ENCODE measurements at regions not wholly inside any gene's neighbourhood (a gene's known extent, or its start where the extent isn't known, plus 50 kb on each side); places are given as distances from the start of the nearest gene placed in this dataset.

DNA sequence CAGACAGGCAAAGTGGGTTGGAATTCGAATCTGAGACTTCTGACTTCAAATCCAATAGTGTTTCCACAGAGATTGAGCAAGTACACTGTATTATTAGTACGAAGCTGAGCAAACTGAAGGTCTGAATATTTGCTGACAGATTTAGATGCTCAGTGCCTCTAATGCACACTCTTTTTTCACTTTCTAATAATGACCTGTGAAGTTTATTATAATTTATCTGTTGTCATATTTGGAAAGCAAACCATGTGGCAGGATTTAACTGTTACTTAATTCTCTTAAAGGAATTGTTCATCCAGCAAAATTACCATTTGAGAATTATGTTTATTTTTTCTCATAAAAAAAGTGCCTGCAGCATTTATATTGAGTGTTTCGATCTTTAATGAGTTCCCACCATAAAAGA, 277.3 kb downstream of the DMRT2 start:
- Histone ChIP-seq H3K4me2 (ENCODE audit: insufficient read depth, low read length) (no peak overlapping the region), H3K4me3 (ENCODE audit: low read depth in 1 of 2, low read length in 2 of 2) (no peak overlapping the region), H3K79me2 (ENCODE audit: insufficient read depth, low read length) (no peaks in the 10 kb centered on the region), H2AFZ (ENCODE audit: low read depth, low read length) (no peak overlapping the region), H4K20me1 (ENCODE audit: insufficient read depth, low read length) (no peaks in the 10 kb centered on the region), H3K9me3 (ENCODE audit: insufficient read depth, low read length, severe bottlenecking) (no peaks in the 10 kb centered on the region), H3K27ac (ENCODE audit: low read length) (no peak overlapping the region), H3K9ac (ENCODE audit: low read depth, low read length) (no peak overlapping the region), H3K36me3 (ENCODE audit: insufficient read depth, low read length) (no peaks in the 10 kb centered on the region), H3K27me3 (ENCODE audit: insufficient read depth, low read length, poor library complexity) (peaks cover 3% of the 10 kb centered on the region), H3K4me1 (ENCODE audit: insufficient read depth, low read length) (no peaks in the 10 kb centered on the region)
- ATAC-seq (ENCODE audit: insufficient read depth, low read depth) (no peak), DNase-seq (no peak)
- no peak for TF ChIP-seq EZH2 (IDR thresholded peaks at IDR 0.05; ENCODE audit: borderline replicate concordance, low read depth, low read length, severe bottlenecking)
- TF ChIP-seq, protein P1, sequence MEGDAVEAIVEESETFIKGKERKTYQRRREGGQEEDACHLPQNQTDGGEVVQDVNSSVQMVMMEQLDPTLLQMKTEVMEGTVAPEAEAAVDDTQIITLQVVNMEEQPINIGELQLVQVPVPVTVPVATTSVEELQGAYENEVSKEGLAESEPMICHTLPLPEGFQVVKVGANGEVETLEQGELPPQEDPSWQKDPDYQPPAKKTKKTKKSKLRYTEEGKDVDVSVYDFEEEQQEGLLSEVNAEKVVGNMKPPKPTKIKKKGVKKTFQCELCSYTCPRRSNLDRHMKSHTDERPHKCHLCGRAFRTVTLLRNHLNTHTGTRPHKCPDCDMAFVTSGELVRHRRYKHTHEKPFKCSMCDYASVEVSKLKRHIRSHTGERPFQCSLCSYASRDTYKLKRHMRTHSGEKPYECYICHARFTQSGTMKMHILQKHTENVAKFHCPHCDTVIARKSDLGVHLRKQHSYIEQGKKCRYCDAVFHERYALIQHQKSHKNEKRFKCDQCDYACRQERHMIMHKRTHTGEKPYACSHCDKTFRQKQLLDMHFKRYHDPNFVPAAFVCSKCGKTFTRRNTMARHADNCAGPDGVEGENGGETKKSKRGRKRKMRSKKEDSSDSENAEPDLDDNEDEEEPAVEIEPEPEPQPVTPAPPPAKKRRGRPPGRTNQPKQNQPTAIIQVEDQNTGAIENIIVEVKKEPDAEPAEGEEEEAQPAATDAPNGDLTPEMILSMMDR (IDR thresholded peaks at IDR 0.05; ENCODE audit: borderline replicate concordance, extremely low read depth, low read length, poor library complexity, severe bottlenecking): no peak

DNA sequence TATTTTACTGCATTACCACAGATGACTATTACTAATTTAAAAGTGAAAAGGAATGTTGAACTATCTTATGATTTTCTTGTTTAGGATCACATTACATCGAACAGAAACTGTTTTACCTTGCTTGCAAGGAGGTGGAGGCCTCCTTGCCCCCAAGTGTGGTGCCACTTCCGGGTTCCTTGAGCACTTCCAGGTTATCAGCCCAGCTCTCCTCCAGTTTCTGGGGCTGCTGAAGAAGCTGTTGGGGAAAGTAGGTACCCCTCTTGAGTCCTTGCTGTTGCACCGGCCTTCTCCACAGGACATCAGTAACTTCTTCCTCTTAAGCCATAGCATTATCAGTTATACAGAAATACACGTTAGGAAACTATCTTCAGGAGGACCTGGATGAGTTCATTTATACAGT, 278.2 kb downstream of the DMRT2 start:
- Histone ChIP-seq H3K79me2 (ENCODE audit: insufficient read depth, low read length) (no peaks in the 10 kb centered on the region), H3K9me3 (ENCODE audit: insufficient read depth, low read length, severe bottlenecking) (no peaks in the 10 kb centered on the region), H3K36me3 (ENCODE audit: insufficient read depth, low read length) (no peaks in the 10 kb centered on the region), H3K27me3 (ENCODE audit: insufficient read depth, low read length, poor library complexity) (peaks cover 1% of the 10 kb centered on the region), H3K4me2 (ENCODE audit: insufficient read depth, low read length) (no peak overlapping the region), H3K4me3 (ENCODE audit: low read depth in 1 of 2, low read length in 2 of 2) (no peak overlapping the region), H3K27ac (ENCODE audit: low read length) (no peak overlapping the region), H3K4me1 (ENCODE audit: insufficient read depth, low read length) (no peaks in the 10 kb centered on the region), H2AFZ (ENCODE audit: low read depth, low read length) (no peak overlapping the region; the same call in 1 of the 2 replicates), H4K20me1 (ENCODE audit: insufficient read depth, low read length) (no peaks in the 10 kb centered on the region), H3K9ac (ENCODE audit: low read depth, low read length) (no peak overlapping the region)
- no peak for DNase-seq
- TF ChIP-seq, protein P1 (IDR thresholded peaks at IDR 0.05; ENCODE audit: borderline replicate concordance, extremely low read depth, low read length, poor library complexity, severe bottlenecking): no peak
- ATAC-seq (ENCODE audit: insufficient read depth, low read depth): no peak

DNA sequence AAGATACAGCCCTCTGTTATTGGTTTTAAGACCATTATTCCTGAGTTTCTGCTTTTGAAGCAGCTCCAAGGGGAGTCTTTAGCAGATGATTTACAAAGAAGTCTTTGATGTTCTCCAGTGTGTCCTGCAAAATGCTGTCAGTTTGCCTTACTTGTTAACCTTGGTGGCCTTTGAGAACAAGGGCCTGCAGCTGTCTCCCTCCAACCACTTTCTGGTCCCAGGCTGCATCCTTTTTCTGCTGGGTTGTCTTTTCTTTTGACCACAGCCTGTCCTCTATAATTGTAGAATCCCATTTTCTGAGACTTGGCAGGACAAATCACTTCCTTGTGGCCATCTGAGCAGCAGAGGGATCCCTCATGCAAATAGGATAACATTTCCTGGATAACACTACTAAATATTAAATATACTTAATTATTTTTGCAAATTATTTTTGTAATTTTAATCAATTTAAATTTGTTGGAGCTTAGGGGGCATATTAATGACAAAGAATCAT, 281.4 kb downstream of the DMRT2 start:
- Histone ChIP-seq H3K4me3 (ENCODE audit: low read depth in 1 of 2, low read length in 2 of 2) (no peak overlapping the region), H3K27me3 (ENCODE audit: insufficient read depth, low read length, poor library complexity) (no peaks in the 10 kb centered on the region), H3K4me1 (ENCODE audit: insufficient read depth, low read length) (no peaks in the 10 kb centered on the region), H3K36me3 (ENCODE audit: insufficient read depth, low read length) (no peaks in the 10 kb centered on the region), H2AFZ (ENCODE audit: low read depth, low read length) (no peak overlapping the region), H3K9me3 (ENCODE audit: insufficient read depth, low read length, severe bottlenecking) (no peaks in the 10 kb centered on the region), H3K9ac (ENCODE audit: low read depth, low read length) (no peak overlapping the region), H4K20me1 (ENCODE audit: insufficient read depth, low read length) (no peaks in the 10 kb centered on the region), H3K27ac (ENCODE audit: low read length) (no peak overlapping the region), H3K4me2 (ENCODE audit: insufficient read depth, low read length) (no peak overlapping the region), H3K79me2 (ENCODE audit: insufficient read depth, low read length) (no peaks in the 10 kb centered on the region)
- TF ChIP-seq, protein P1 (IDR thresholded peaks at IDR 0.05; ENCODE audit: borderline replicate concordance, extremely low read depth, low read length, poor library complexity, severe bottlenecking): no peak
- TF ChIP-seq EZH2 (IDR thresholded peaks at IDR 0.05; ENCODE audit: borderline replicate concordance, low read depth, low read length, severe bottlenecking): no peak
- ATAC-seq (ENCODE audit: insufficient read depth, low read depth) (no peak), DNase-seq (no peak)

DNA sequence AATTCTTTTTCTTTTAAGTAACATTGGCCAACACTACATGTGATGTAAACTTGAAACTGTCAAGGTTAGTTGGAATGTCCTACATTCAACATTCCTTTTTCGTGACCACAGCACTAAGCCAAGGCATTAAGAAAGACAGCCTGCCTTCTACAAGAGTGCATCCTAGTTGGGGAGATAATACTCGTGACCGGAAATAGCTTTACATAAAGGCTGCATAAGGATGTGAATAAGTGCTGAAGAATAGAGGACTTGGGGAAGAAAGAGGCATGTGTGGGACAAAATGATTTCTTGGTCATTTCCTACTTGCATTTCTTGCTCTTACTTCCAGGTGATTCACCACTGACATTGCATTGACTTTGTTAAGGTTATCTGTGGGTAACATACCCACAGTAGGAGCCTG, 282.0 kb downstream of the DMRT2 start:
- Histone ChIP-seq H3K9ac (ENCODE audit: low read depth, low read length) (no peak overlapping the region), H3K79me2 (ENCODE audit: insufficient read depth, low read length) (no peaks in the 10 kb centered on the region)
- no peak for ATAC-seq (ENCODE audit: insufficient read depth, low read depth)

More for the DNA sequence above, 282.0 kb downstream of the DMRT2 start:
- Histone ChIP-seq H2AFZ (ENCODE audit: low read depth, low read length) (no peak overlapping the region), H3K4me2 (ENCODE audit: insufficient read depth, low read length) (no peak overlapping the region), H3K4me1 (ENCODE audit: insufficient read depth, low read length) (no peaks in the 10 kb centered on the region), H3K27me3 (ENCODE audit: insufficient read depth, low read length, poor library complexity) (no peaks in the 10 kb centered on the region), H3K9me3 (ENCODE audit: insufficient read depth, low read length, severe bottlenecking) (no peaks in the 10 kb centered on the region), H3K36me3 (ENCODE audit: insufficient read depth, low read length) (no peaks in the 10 kb centered on the region), H4K20me1 (ENCODE audit: insufficient read depth, low read length) (no peaks in the 10 kb centered on the region), H3K27ac (ENCODE audit: low read length) (no peak overlapping the region), H3K4me3 (ENCODE audit: low read depth in 1 of 2, low read length in 2 of 2) (no peak overlapping the region)
- TF ChIP-seq, protein P1 (IDR thresholded peaks at IDR 0.05; ENCODE audit: borderline replicate concordance, extremely low read depth, low read length, poor library complexity, severe bottlenecking): no peak
- TF ChIP-seq EZH2 (IDR thresholded peaks at IDR 0.05; ENCODE audit: borderline replicate concordance, low read depth, low read length, severe bottlenecking): no peak
- no peak for DNase-seq

All from DND-41 (cell line).